ENCODE measurements at regions not wholly inside any gene's neighbourhood (a gene's known extent, or its start where the extent isn't known, plus 50 kb on each side); places are given as distances from the start of the nearest gene placed in this dataset.

DNA sequence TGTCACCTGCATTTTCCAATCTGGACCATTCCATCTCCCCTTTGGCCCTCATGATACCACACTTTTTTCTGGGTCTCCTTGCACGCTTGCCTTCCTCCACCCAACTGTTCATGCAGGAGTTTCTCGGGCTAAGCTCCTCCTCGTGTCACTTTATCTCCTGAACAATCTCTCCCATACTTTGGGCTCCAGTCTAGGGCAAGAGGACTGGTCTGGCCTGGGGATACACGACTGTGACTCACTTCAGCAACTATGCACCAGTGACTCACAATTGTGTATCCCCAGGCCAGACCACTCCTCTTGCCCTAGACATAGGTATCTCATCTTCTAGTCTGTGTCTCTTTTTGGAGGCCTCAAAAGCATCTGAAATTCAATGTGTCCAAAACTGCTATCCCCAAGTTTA is 149.4 kb upstream of the PTPRM start:
- no peaks in the 10 kb centered on the region for H3K9me3 ChIP-seq (replicated peaks; ENCODE audit: control insufficient read depth, insufficient read depth, low read length)
- intact Hi-C loops (cut with micrococcal nuclease) (no loop called here), dilution Hi-C loops (cut with MboI; ENCODE audit: extremely low pct_ligation_motif_present, low sequenced_read_pairs) (no loop called here)
- no peaks in the 10 kb centered on the region for H3K27me3 ChIP-seq (ENCODE audit: control insufficient read depth in 2 of 2, insufficient read depth in 2 of 2, low read length in 2 of 2)
- TF ChIP-seq GATA2 (IDR thresholded peaks at IDR 0.05; ENCODE audit: insufficient read depth, insufficient read length, low read depth, low read length) (peak; percentile 42), JUN (IDR thresholded peaks at IDR 0.05; ENCODE audit: borderline replicate concordance, insufficient read depth, insufficient read length, low read depth) (no peak), MYC (IDR thresholded peaks at IDR 0.05; ENCODE audit: low read depth, low read length) (no peak), FOS (IDR thresholded peaks at IDR 0.05; ENCODE audit: borderline replicate concordance, insufficient read depth, low read length) (peak; percentile 40), POLR2A (IDR thresholded peaks at IDR 0.05; ENCODE audit: low read depth, low read length) (no peak), EZH2 (IDR thresholded peaks at IDR 0.05; ENCODE audit: borderline replicate concordance, low read depth, low read length, severe bottlenecking) (no peak)
- TF ChIP-seq, protein P1, sequence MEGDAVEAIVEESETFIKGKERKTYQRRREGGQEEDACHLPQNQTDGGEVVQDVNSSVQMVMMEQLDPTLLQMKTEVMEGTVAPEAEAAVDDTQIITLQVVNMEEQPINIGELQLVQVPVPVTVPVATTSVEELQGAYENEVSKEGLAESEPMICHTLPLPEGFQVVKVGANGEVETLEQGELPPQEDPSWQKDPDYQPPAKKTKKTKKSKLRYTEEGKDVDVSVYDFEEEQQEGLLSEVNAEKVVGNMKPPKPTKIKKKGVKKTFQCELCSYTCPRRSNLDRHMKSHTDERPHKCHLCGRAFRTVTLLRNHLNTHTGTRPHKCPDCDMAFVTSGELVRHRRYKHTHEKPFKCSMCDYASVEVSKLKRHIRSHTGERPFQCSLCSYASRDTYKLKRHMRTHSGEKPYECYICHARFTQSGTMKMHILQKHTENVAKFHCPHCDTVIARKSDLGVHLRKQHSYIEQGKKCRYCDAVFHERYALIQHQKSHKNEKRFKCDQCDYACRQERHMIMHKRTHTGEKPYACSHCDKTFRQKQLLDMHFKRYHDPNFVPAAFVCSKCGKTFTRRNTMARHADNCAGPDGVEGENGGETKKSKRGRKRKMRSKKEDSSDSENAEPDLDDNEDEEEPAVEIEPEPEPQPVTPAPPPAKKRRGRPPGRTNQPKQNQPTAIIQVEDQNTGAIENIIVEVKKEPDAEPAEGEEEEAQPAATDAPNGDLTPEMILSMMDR (IDR thresholded peaks at IDR 0.05; ENCODE audit: extremely low read depth in 1 of 2, insufficient read depth in 1 of 2, low read depth in 1 of 2, low read length in 2 of 2): no peak
- no peaks in the 10 kb centered on the region for H4K20me1 ChIP-seq (replicated peaks; ENCODE audit: control insufficient read depth, extremely low read depth, insufficient read depth, low read length)
- no peaks in the 10 kb centered on the region for H3K36me3 ChIP-seq (ENCODE audit: control insufficient read depth in 2 of 2, extremely low read depth in 1 of 2, insufficient read depth in 2 of 2, low read length in 2 of 2)
- H3K79me2 ChIP-seq (ENCODE audit: control insufficient read depth, insufficient read depth, low read length): no peaks in the 10 kb centered on the region
- no peaks in the 10 kb centered on the region for H3K9me1 ChIP-seq (replicated peaks; ENCODE audit: control insufficient read depth, extremely low read depth, insufficient read depth, low read length)
- no peak overlapping the region for H3K4me3 ChIP-seq (replicated peaks in 1 of 3; ENCODE audit: insufficient read depth in 1 of 3, low read depth in 1 of 3, low read length in 3 of 3)
- DNase-seq (ENCODE audit: low read depth, low spot score) (no peak), FAIRE-seq (no peak)
- H3K27ac ChIP-seq (ENCODE audit: insufficient read depth, low read depth, low read length): no peak overlapping the region
- ChIA-PET CTCF (no interaction called here), POLR2A (no interaction called here)
- no peak overlapping the region for H2AFZ ChIP-seq (ENCODE audit: low read depth, low read length)
- H3K9ac ChIP-seq (replicated peaks; ENCODE audit: extremely low read depth, insufficient read depth, low read length): no peak overlapping the region
- no peak overlapping the region for H3K4me2 ChIP-seq (ENCODE audit: insufficient read depth, low read length)
- no TSS peak for BruUV-seq (replicated peaks)
- H3K4me1 ChIP-seq (ENCODE audit: control insufficient read depth, extremely low read depth, insufficient read depth, low read length): no peaks in the 10 kb centered on the region

DNA sequence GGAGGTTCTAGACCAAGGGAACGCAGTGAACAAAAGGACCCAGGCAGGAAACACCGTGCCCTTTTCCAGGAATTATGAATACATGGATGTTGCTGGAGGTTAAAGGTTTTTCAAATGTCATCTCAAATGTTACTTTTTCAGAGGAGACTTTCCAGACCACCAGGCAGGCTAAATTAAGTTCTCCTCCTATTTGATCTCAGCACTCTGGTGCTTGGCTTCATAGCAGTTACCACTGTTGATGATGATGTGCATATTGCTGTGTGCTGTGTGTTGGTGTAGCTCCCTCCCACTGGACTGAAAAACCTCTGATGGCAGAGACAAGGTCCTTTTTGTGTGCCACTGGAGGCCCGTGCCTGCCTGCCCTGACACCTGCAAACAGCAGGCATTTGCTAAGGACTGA is 137.3 kb upstream of the PTPRM start:
- H3K9me1 ChIP-seq (replicated peaks; ENCODE audit: control insufficient read depth, extremely low read depth, insufficient read depth, low read length): no peaks in the 10 kb centered on the region
- no peak overlapping the region for H3K27ac ChIP-seq (ENCODE audit: insufficient read depth, low read depth, low read length)
- no peak overlapping the region for H3K4me2 ChIP-seq (ENCODE audit: insufficient read depth, low read length)
- FAIRE-seq (no peak), DNase-seq (ENCODE audit: low read depth, low spot score) (no peak)
- dilution Hi-C loops (cut with MboI; ENCODE audit: extremely low pct_ligation_motif_present, low sequenced_read_pairs) (no loop called here), intact Hi-C loops (cut with micrococcal nuclease) (no loop called here)
- CTCF ChIA-PET: no interaction called here
- no TSS peak for BruUV-seq (replicated peaks)
- POLR2A ChIA-PET: no interaction called here
- H3K79me2 ChIP-seq (ENCODE audit: control insufficient read depth, insufficient read depth, low read length): no peaks in the 10 kb centered on the region
- H3K9ac ChIP-seq (replicated peaks; ENCODE audit: extremely low read depth, insufficient read depth, low read length): no peak overlapping the region
- TF ChIP-seq MYC (IDR thresholded peaks at IDR 0.05; ENCODE audit: low read depth, low read length) (no peak), GATA2 (IDR thresholded peaks at IDR 0.05; ENCODE audit: insufficient read depth, insufficient read length, low read depth, low read length) (no peak), POLR2A (IDR thresholded peaks at IDR 0.05; ENCODE audit: low read depth, low read length) (no peak), FOS (IDR thresholded peaks at IDR 0.05; ENCODE audit: borderline replicate concordance, insufficient read depth, low read length) (no peak)
- TF ChIP-seq, protein P1 (IDR thresholded peaks at IDR 0.05; ENCODE audit: extremely low read depth in 1 of 2, insufficient read depth in 1 of 2, low read depth in 1 of 2, low read length in 2 of 2): no peak
- TF ChIP-seq, protein P2, sequence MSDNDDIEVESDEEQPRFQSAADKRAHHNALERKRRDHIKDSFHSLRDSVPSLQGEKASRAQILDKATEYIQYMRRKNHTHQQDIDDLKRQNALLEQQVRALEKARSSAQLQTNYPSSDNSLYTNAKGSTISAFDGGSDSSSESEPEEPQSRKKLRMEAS (IDR thresholded peaks at IDR 0.05; ENCODE audit: insufficient read depth, insufficient read length): no peak
- peaks cover 0 to 2% of the 10 kb centered on the region in 2 experiments for H3K27me3 ChIP-seq (ENCODE audit: control insufficient read depth in 2 of 2, insufficient read depth in 2 of 2, low read length in 2 of 2)
- no peaks in the 10 kb centered on the region for H3K9me3 ChIP-seq (replicated peaks; ENCODE audit: control insufficient read depth, insufficient read depth, low read length)
- H3K4me1 ChIP-seq (ENCODE audit: control insufficient read depth, extremely low read depth, insufficient read depth, low read length): no peaks in the 10 kb centered on the region
- H2AFZ ChIP-seq (ENCODE audit: low read depth, low read length): no peak overlapping the region
- no peaks in the 10 kb centered on the region for H4K20me1 ChIP-seq (replicated peaks; ENCODE audit: control insufficient read depth, extremely low read depth, insufficient read depth, low read length)
- H3K36me3 ChIP-seq (ENCODE audit: control insufficient read depth in 2 of 2, extremely low read depth in 1 of 2, insufficient read depth in 2 of 2, low read length in 2 of 2): no peaks in the 10 kb centered on the region
- no peak overlapping the region for H3K4me3 ChIP-seq (replicated peaks in 1 of 3; ENCODE audit: insufficient read depth in 1 of 3, low read depth in 1 of 3, low read length in 3 of 3)

Measured in endothelial cell of umbilical vein (primary cell).